Medulla oblongata (tissue), 1 donor: ENCODE measurements at regions not wholly inside any gene's neighbourhood (a gene's known extent, or its start where the extent isn't known, plus 50 kb on each side); places are given as distances from the start of the nearest gene placed in this dataset.

Experiments used
- DNase-seq: peaks from one replicate; pipeline ENCODE4 v3.0.0-alpha.2; 2015; ENCODE audit errors: extremely low spot score

DNA sequence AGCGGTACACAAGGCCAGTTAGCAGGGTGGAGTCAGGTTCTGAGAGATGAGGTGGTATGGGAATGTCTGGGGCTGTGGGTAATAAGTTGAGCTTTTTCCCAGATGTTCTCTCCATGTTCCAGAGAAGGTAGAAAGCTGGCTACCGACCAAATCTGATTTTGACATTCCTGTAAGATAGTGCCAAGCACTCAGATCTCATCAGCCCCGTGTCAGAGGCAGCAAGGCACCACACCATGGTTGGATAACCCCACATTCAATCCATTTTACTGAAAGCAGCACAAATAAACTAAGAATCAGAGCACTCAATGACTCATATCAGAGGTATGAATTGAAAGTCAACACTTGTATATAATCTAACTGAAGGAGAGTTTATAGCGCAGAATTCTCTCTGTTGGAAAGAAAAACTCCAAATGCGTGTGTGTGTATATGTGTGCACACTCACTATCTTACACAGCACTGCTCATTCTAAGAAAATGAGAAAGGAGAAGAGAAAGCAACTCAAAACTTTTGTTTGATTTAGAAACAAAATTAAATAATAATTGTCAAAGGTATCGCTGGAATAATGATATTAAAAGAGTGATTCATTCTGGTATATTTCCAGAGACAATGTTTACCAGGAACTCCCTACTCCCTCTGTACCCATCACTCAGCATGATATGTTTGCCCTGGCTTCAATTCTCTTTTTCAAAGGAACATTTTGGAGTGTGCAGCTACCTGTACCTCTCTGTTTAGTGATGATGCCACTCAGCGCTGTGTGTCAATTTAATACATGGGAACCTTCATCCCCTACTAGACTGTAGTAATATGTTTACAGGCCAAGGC lies 375.1 kb upstream of the ID2 start:
- no peak for DNase-seq

- no peak for DNase-seq
These were observed 374.2 kb upstream of the ID2 start for GRCh38 chr2:8307606-8308180.

GRCh38 chr2:8309131-8309530 lies 372.7 kb upstream of the ID2 start:
- DNase-seq, result no peak

DNA sequence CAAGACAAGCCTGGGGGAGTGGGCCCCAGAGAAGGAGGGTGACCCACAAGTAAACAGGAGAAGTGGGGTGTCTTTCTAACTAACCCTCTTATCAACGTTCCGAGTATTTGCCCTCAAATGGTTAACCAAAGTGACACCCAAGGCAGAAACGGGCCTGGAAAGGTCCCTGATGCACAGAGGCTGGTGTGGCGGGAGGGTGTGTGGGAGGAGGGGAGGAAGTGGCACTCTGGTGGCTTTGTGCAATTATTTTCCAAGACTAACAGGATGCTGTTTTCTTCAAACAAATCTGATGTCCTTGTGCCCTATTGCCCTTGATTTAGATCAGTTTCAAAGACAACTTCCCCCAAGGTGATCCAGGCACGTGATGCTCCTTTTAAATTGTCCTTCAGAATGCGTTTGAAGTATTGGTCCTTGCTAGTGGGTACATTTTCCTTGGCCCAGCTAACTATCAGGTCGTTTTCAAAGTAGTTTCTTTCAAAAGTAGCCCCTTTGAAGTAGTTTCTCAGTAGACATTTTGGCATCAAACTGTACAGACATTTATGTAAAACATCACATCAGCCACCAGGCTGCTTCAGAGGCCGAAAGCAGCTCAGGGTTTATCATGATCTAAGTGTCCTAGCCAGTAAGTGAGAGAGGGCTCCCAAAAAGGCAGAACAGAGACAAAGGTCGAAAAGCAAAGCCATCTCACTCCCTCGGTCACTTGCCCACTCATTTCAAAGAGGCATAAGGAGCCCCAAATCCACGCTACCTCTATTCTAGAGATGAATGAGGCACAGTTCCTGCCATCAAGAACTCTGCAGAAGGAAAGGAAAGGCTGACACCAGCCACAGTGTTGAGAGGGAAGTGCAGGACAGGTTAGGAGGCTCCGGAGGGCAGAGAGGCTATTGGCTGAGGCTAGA lies 371.1 kb upstream of the ID2 start:
- DNase-seq, result no peak

- no peak for DNase-seq
These were observed 369.6 kb upstream of the ID2 start for GRCh38 chr2:8312221-8312620.

GRCh38 chr2:8312861-8313830 lies 368.7 kb upstream of the ID2 start:
- no peak for DNase-seq

DNA sequence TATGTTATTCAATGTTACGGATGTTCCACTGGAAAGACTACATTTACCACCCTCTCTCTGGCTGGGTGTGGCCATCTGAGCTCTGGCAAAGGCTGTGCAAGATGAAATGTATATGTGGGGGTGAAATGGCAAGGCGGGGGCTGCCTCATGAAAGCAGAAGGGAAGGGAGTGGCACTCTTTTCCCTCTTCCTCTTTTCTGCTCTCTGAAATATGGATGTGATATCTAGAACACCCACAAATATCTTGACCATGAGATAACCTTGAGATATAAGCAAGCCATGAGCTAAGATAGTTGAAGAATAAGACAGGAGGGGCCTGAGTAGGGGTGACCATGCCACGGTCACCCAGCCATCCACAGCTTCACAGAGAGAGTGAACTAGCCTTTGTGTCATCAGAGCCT lies 367.8 kb upstream of the ID2 start:
- DNase-seq, result no peak

DNA sequence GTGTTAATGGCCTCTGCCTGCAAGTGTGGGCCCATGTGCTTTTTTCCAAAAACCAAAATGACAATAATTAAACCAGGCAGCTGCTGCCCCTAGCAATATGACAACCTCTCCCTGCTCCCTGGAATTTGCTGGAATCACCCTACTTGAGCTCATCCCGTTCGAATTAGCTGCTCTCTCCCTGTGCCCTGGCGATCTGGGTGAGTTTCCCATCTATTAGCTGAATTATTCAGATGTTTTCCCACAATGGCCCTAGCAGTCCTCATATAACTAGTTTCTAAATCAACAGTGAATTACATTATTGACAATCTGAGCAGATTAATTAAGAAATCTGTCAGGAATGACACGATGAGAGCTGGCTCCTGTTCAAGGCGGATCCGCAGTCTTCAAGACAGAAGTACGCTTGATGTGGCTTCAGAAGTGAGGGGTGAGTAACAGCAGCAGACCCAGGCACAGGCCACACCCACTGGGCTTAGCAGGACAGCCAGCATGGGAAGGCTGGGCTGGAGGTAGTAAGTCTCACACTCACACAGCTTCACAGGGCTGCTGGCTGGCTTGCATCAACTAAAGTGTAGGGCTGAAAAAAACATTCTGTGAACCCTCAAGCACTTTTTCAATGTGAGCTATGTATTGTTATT lies 366.2 kb upstream of the ID2 start:
- DNase-seq, result no peak

GRCh38 chr2:8316356-8316755 lies 365.5 kb upstream of the ID2 start:
- no peak for DNase-seq

GRCh38 chr2:8317418-8317817 lies 364.4 kb upstream of the ID2 start:
- no peak for DNase-seq

DNA sequence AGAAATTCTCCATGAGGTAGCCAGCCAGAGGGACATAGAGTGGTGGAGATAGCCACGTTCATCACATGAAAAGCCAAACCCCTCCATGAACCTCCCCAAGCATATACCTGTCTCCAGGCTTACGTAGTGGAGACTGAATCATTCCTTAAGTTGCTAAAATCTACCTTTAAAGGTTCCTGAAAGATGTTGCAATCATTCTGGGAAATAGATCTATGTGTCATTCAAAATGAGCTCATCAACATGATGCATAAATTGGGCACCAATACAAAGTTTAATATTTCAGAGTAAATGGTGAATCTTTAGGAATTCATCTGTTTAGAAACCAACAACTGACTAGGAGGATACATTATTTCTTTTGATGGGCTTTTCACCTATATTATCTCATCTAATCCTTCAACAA lies 362.6 kb upstream of the ID2 start:
- DNase-seq, result no peak

- no peak for DNase-seq
These were observed 361.4 kb upstream of the ID2 start for GRCh38 chr2:8320311-8321066.

DNA sequence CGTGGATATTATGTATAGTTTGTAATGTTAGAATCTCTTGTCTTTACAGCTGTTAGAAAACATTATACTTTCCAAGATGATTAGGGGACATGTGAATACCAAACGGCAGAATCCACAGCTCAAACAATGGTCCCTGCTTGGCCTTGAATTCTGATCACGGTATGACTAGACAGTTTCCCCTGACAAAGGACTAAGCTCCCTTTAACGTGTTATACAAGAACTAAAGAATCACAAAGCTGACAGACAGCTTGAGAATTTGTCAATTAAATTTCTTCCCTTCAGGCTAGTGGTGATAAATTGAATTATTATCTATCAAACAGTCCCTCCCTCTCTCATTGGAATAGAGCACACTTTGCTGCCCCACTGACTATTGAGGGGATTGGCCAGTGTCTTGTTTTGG lies 359.2 kb upstream of the ID2 start:
- no peak for DNase-seq

GRCh38 chr2:8324164-8324856 lies 357.5 kb upstream of the ID2 start:
- no peak for DNase-seq

DNA sequence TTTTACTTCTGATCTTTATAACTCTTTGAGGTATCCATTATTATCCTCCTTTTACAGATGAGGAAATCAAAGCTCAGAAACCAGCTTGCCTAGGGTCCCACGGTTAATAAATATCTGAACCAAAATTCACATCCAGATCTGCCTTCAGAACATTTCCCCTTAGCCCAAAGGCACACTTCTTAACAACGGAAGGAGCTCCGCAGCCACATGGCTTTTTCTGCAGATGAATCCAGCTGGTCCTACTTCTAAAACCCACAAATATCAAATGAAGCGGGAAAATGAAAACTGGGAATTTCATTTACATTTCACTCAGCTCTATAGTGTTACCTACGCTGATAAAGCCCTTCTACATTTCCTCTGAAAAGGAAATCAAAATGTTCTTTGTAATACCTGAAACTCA lies 357.0 kb upstream of the ID2 start:
- DNase-seq, result no peak

- no peak for DNase-seq
These were observed 354.3 kb upstream of the ID2 start for GRCh38 chr2:8327371-8328100.

DNA sequence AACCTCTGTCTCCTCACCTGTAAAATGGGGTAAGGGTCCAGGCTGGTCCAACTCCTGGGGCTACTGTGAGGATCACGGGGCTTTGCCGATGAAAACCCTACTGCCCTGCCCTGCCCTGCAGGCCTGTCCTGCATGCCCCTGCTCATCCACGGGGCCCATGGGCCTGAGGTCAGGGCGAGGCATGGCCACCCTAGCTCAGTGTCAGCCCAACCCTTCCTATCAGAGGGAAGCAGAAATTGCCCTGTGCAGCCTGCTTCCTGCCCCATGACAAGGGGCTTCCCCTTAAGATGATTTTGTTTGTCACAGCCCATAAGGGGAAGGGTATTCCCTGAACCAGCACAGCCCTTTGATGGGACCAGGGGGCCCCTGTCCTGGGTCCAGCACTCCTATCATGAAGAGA lies 353.6 kb upstream of the ID2 start:
- DNase-seq, result no peak

- no peak for DNase-seq
These were observed 351.9 kb upstream of the ID2 start for GRCh38 chr2:8329660-8330622.
